K562 (cell line): ENCODE measurements at regions not wholly inside any gene's neighbourhood (a gene's known extent, or its start where the extent isn't known, plus 50 kb on each side); places are given as distances from the start of the nearest gene placed in this dataset.

ENCODE experiments used
- ATAC-seq: fragments of 200-7000 bp; cut with Tn5 transposase; 3 replicates; pipeline ENCODE4 v1.9.1; 2020; ENCODE audit warnings: moderate library complexity
- BruUV-seq: library from RNA; stranded (reverse); fragments of 400-500 nt; replicated peaks from 2 replicates; lab custom pipeline; 2021; lab: Mats Ljungman, UMichigan
- CTCF ChIA-PET: fragments of 300-600 bp; formaldehyde crosslinking; extraction: SDS; loops from one replicate; lab custom pipeline; 2021; ENCODE audit warnings: low intra/inter-chr PET ratio; lab: Yijun Ruan, JAX
- POLR2A ChIA-PET: fragments of 300-600, 350-650 bp; sonication (Branson Sonifier 250); formaldehyde crosslinking; extraction: SDS; loops from one replicate; lab custom pipeline; 2021; ENCODE audit warnings: antibody characterized with exemption, inconsistent platforms; lab: Yijun Ruan, JAX
- DNase-seq, 4 experiments: peaks; one replicate each; pipeline versions ENCODE4 v3.0.0 to v3.0.0-alpha.2; 2011 to 2018; ENCODE audit warnings: low spot score in 3 of 4, mixed read lengths in 3 of 4; ENCODE audit errors: extremely low read depth in 1 of 4
- FAIRE-seq: peaks from 2 replicates; lab custom pipeline; 2011; peaks lifted over from hg19 to GRCh38; lab: Jason Lieb, UNC
- H2AFZ ChIP-seq: 2 replicates; pipeline ENCODE4 v1.6.0; 2011; ENCODE audit warnings: low read depth, low read length, control low read depth, inconsistent platforms
- H3K27ac ChIP-seq: fragments of 200-600 bp; 3 replicates; pipeline ENCODE4 v1.8.0; 2011; ENCODE audit warnings: low read depth, mild to moderate bottlenecking, control low read depth, inconsistent platforms, low read length, moderate library complexity, mixed read lengths; ENCODE audit errors: extremely low read depth
- H3K27me3 ChIP-seq, 2 experiments: fragments of 300-600 bp in 1 of 2; 2 replicates in 1 of 2; 3 replicates in 1 of 2; pipeline versions ENCODE4 v1.6.0 to v1.8.0; 2011; ENCODE audit warnings: inconsistent platforms in 2 of 2, low read length in 2 of 2, mild to moderate bottlenecking in 1 of 2, mixed read lengths in 1 of 2, moderate library complexity in 1 of 2; ENCODE audit not compliant: control insufficient read depth in 2 of 2, insufficient read depth in 2 of 2
- H3K36me3 ChIP-seq: fragments of 300-600 bp; 3 replicates; pipeline ENCODE4 v1.8.0; 2011; ENCODE audit warnings: mild to moderate bottlenecking, low read length, inconsistent platforms; ENCODE audit not compliant: control insufficient read depth, insufficient read depth
- H3K4me1 ChIP-seq, 2 experiments: fragments of 200-600 bp in 1 of 2; replicated peaks in 1 of 2; 2 replicates in 1 of 2; 3 replicates in 1 of 2; pipeline versions ENCODE4 v1.5.1 to v1.8.0; 2011; ENCODE audit warnings: inconsistent platforms in 2 of 2, low read length in 2 of 2, mild to moderate bottlenecking in 1 of 2, mixed read lengths in 1 of 2, moderate library complexity in 1 of 2; ENCODE audit not compliant: control insufficient read depth in 2 of 2, insufficient read depth in 2 of 2
- H3K4me2 ChIP-seq: 2 replicates; pipeline ENCODE4 v1.6.1; 2011; ENCODE audit warnings: low read length, control low read depth, inconsistent platforms, mixed read lengths; ENCODE audit not compliant: insufficient read depth
- H3K4me3 ChIP-seq: fragments of 200-600 bp; sonication (generic), shearing (Covaris generic); 2 replicates; pipeline ENCODE4 v1.5.1; 2016; ENCODE audit warnings: control low read depth, inconsistent platforms
- H3K79me2 ChIP-seq: fragments of 200-600 bp; 3 replicates; pipeline ENCODE4 v1.8.0; 2011; ENCODE audit warnings: low read length, inconsistent platforms; ENCODE audit not compliant: control insufficient read depth, insufficient read depth
- H3K9ac ChIP-seq, 2 experiments: 2 replicates each; pipeline versions ENCODE4 v1.6.0 to v1.6.1; 2011; ENCODE audit warnings: low read depth in 2 of 2, low read length in 2 of 2, control low read depth in 1 of 2, inconsistent platforms in 1 of 2, mild to moderate bottlenecking in 1 of 2, mixed read lengths in 1 of 2; ENCODE audit not compliant: insufficient read depth in 1 of 2
- H3K9me1 ChIP-seq: one replicate; pipeline ENCODE4 v1.6.0; 2011; ENCODE audit warnings: inconsistent platforms, mild to moderate bottlenecking, low read length, moderate library complexity; ENCODE audit not compliant: control insufficient read depth, insufficient read depth
- H3K9me3 ChIP-seq: replicated peaks from 2 replicates; pipeline ENCODE4 v1.5.1; 2011; ENCODE audit warnings: low read depth, low read length, inconsistent platforms; ENCODE audit not compliant: control insufficient read depth, insufficient read depth
- H4K20me1 ChIP-seq: replicated peaks from 2 replicates; pipeline ENCODE4 v1.6.1; 2011; ENCODE audit warnings: low read length, inconsistent platforms, mixed read lengths; ENCODE audit not compliant: control insufficient read depth, insufficient read depth
- BRCA1 ChIP-seq, 2 experiments: fragments of 450-650 bp in 1 of 2; sonication (generic) in 1 of 2; formaldehyde crosslinking in 1 of 2; IDR thresholded peaks; 2 replicates each; pipeline versions ENCODE4 v1.5.0 to v1.6.1; 2017 to 2020; ENCODE audit warnings: mild to moderate bottlenecking in 1 of 2, missing genetic modification reagents in 1 of 2
- CBFA2T2 ChIP-seq: fragments of 450-650 bp; conservative IDR thresholded peaks from 2 replicates; pipeline ENCODE4 v1.6.1; 2017; ENCODE audit warnings: mild to moderate bottlenecking
- FOS ChIP-seq: IDR thresholded peaks from 3 replicates; pipeline ENCODE4 v1.6.1; 2011; ENCODE audit not compliant: insufficient read length; ENCODE audit errors: extremely low read depth
- HNRNPK ChIP-seq: fragments of 200-400 bp; formaldehyde crosslinking; IDR thresholded peaks from one replicate; pipeline ENCODE4 v1.6.1; 2018; ENCODE audit warnings: mild to moderate bottlenecking, low read depth, low read length; ENCODE audit not compliant: poor library complexity, severe bottlenecking
- MBD2 ChIP-seq: sonication (generic); IDR thresholded peaks from 2 replicates; pipeline ENCODE4 v1.6.1; 2016; ENCODE audit warnings: low read depth, borderline replicate concordance
- MECOM ChIP-seq: fragments of 250-450 bp; sonication (Bioruptor Pico); IDR thresholded peaks from 2 replicates; pipeline ENCODE4 v1.8.0; 2022; ENCODE audit warnings: inconsistent platforms
- ZNF311 ChIP-seq: fragments of 250-450 bp; sonication (Bioruptor Pico); IDR thresholded peaks from 2 replicates; pipeline ENCODE4 v1.4.0; 2020; ENCODE audit warnings: mild to moderate bottlenecking, moderate library complexity
- ZNF589 ChIP-seq: fragments of 200-800 bp; sonication (Bioruptor generic); IDR thresholded peaks from 2 replicates; pipeline ENCODE4 v1.6.1; 2016; ENCODE audit warnings: low read depth, missing genetic modification characterization, missing compliant biosample characterization
- WGBS: fragments of 100-300 bp; shearing (Covaris generic); methylation state at CpG from one replicate; pipeline ENCODE4 v1.1.6; 2016; ENCODE audit warnings: low coverage, mixed read lengths; ENCODE audit not compliant: insufficient coverage; ENCODE audit errors: missing lambda C conversion rate; 5-methylcytosine and 5-hydroxymethylcytosine counted together
- in situ Hi-C: fragments of 300-500 bp; cut with MboI; formaldehyde crosslinking; loops from 4 replicates; pipeline ENCODE4 v1.15.0; 2018; ENCODE audit warnings: inconsistent platforms, mixed read lengths
- intact Hi-C: fragments of 100-400 bp; cut with micrococcal nuclease; formaldehyde crosslinking; loops from 2 replicates; pipeline ENCODE4 v1.14.2; 2022
- TF ChIP-seq, protein P1 (sequence below): fragments of 150-350 bp; IDR thresholded peaks from 2 replicates; pipeline ENCODE4 v1.6.1; 2014; ENCODE audit warnings: low read depth, mild to moderate bottlenecking, low read length, borderline replicate concordance
- TF ChIP-seq, protein P2 (sequence below): fragments of 450-650 bp; IDR thresholded peaks from 2 replicates; pipeline ENCODE4 v1.6.1; 2016; ENCODE audit warnings: antibody characterized with exemption

DNA sequence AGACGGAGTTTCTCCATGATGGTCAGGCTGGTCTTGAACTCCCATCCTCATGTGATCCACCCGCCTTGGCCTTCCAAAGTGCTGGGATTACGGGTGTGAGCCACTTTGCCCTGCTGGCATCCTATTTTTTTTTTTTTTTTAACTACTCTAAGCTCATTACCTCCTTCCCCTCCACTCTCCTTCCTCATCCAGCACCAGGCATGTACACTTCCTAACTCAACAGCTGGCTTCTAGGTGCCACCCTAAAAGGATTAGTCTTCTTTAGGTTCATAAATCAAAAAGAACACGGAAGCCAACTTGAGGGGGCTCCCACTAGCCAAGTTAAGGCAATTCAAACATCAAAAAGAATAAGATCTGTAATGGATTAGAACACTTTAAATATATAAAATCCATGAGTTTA lies 70.6 kb upstream of the TEX51 start (continued):
- TF ChIP-seq, protein P1, sequence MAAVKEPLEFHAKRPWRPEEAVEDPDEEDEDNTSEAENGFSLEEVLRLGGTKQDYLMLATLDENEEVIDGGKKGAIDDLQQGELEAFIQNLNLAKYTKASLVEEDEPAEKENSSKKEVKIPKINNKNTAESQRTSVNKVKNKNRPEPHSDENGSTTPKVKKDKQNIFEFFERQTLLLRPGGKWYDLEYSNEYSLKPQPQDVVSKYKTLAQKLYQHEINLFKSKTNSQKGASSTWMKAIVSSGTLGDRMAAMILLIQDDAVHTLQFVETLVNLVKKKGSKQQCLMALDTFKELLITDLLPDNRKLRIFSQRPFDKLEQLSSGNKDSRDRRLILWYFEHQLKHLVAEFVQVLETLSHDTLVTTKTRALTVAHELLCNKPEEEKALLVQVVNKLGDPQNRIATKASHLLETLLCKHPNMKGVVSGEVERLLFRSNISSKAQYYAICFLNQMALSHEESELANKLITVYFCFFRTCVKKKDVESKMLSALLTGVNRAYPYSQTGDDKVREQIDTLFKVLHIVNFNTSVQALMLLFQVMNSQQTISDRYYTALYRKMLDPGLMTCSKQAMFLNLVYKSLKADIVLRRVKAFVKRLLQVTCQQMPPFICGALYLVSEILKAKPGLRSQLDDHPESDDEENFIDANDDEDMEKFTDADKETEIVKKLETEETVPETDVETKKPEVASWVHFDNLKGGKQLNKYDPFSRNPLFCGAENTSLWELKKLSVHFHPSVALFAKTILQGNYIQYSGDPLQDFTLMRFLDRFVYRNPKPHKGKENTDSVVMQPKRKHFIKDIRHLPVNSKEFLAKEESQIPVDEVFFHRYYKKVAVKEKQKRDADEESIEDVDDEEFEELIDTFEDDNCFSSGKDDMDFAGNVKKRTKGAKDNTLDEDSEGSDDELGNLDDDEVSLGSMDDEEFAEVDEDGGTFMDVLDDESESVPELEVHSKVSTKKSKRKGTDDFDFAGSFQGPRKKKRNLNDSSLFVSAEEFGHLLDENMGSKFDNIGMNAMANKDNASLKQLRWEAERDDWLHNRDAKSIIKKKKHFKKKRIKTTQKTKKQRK, result no peak
- no peak for TF ChIP-seq ZNF311 (CRISPR knock-in tag)
- TF ChIP-seq HNRNPK, result no peak
- TF ChIP-seq CBFA2T2, result no peak
- no peak for TF ChIP-seq MECOM (CRISPR knock-in tag)
- no peak for TF ChIP-seq ZNF589 (CRISPR knock-in tag)
- TF ChIP-seq BRCA1 (IDR thresholded peaks at IDR 0.05), result no peak
- TF ChIP-seq BRCA1 (CRISPR knock-in tag; IDR thresholded peaks at IDR 0.05), result no peak
- no peak for TF ChIP-seq MBD2

DNA sequence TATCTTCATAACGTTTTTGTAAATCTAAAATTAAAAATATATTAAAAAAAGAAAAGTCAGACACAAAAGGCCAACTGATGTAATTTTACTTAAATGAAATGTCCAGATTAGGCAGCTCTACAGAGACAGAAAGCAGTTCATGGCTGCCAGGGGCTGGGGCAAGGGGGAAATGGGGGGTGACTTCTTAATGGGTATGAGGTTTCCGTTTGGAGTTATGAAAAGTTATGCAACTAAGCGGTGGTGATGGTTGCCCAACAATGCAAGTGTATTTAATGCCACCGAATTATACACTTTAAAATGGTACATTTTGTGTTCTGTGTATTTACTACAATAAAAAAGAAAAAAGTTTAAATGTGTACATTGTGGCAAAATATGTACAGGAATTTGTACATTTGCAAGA lies 70.2 kb upstream of the TEX51 start:
- H3K9ac ChIP-seq, result no peak overlapping the region
- H3K27me3 ChIP-seq, result peaks cover 0 to 26% of the 10 kb centered on the region in 2 experiments; a peak in 2 of 5 replicates
- ATAC-seq, result no peak
- in situ Hi-C loops, result no loop called here
- intact Hi-C loops, result no loop called here
- no peak for FAIRE-seq
- ChIA-PET CTCF (no interaction called here), POLR2A (no interaction called here)
- H3K4me2 ChIP-seq, result no peak overlapping the region
- WGBS, result 0% methylated on average over 4 of the region's 4 CpGs
- H3K36me3 ChIP-seq, result no peaks in the 10 kb centered on the region
- no TSS peak for BruUV-seq
- TF ChIP-seq FOS, result no peak
- TF ChIP-seq, protein P2, sequence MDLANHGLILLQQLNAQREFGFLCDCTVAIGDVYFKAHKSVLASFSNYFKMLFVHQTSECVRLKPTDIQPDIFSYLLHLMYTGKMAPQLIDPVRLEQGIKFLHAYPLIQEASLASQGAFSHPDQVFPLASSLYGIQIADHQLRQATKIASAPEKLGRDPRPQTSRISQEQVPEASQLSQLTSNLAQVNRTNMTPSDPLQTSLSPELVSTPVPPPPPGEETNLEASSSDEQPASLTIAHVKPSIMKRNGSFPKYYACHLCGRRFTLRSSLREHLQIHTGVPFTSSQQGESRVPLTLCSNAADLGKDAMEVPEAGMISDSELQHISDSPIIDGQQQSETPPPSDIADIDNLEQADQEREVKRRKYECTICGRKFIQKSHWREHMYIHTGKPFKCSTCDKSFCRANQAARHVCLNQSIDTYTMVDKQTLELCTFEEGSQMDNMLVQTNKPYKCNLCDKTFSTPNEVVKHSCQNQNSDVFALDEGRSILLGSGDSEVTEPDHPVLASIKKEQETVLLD, result no peak
- DNase-seq, result no peak
- H3K9me3 ChIP-seq, result no peaks in the 10 kb centered on the region
- no peak overlapping the region for H3K27ac ChIP-seq
- H2AFZ ChIP-seq, result no peak overlapping the region
- no peaks in the 10 kb centered on the region for H3K79me2 ChIP-seq
- H4K20me1 ChIP-seq, result no peaks in the 10 kb centered on the region
- H3K4me3 ChIP-seq, result no peak overlapping the region
- H3K4me1 ChIP-seq, result no peaks in the 10 kb centered on the region
- H3K9me1 ChIP-seq, result no peaks in the 10 kb centered on the region
